HCT116 (cell line): ENCODE measurements at regions not wholly inside any gene's neighbourhood (a gene's known extent, or its start where the extent isn't known, plus 50 kb on each side); places are given as distances from the start of the nearest gene placed in this dataset.
"Not testable (repeated sequence)": the region's sequence is repeated elsewhere in the genome, so short reads cannot be mapped to it uniquely, and the experiment has no call there.

Source experiments
- ATAC-seq: fragments of 200-7000 bp; cut with Tn5 transposase; 2 replicates; pipeline ENCODE4 v1.9.1; 2020; ENCODE audit warnings: mild to moderate bottlenecking, moderate library complexity
- BruUV-seq: library from RNA; stranded (reverse); fragments of 400-500 nt; replicated peaks from 2 replicates; lab custom pipeline; 2021; lab: Mats Ljungman, UMichigan
- CTCF ChIA-PET: fragments of 300-600 bp; sonication (Branson Sonifier 250); formaldehyde crosslinking; loops from one replicate; lab custom pipeline; 2021; ENCODE audit warnings: antibody characterized with exemption; lab: Charles Lee
- POLR2A ChIA-PET: fragments of 300-600, 350-600 bp; sonication (Branson Sonifier 250); formaldehyde crosslinking; loops from one replicate; lab custom pipeline; 2021; ENCODE audit warnings: antibody characterized with exemption; lab: Charles Lee
- RAD21 ChIA-PET, 2 experiments: fragments of 300-600 bp; sonication (Branson Sonifier 250); formaldehyde crosslinking; loops; one replicate each; lab custom pipeline; 2023; ENCODE audit warnings: low total read pairs in 2 of 2; ENCODE audit not compliant: uncharacterized antibody in 2 of 2, unreplicated experiment in 2 of 2, low non-redundant PET in 1 of 2; lab: Charles Lee
- DNase-seq: peaks from one replicate; pipeline ENCODE4 v3.0.0-alpha.2; 2010; ENCODE audit warnings: low read depth, low spot score
- H2AFZ ChIP-seq: fragments of 200-600 bp; shearing (Covaris generic), sonication (generic); 2 replicates; pipeline ENCODE4 v1.6.1; 2017; ENCODE audit warnings: low read depth, mixed run types, mixed read lengths, antibody characterized with exemption, low read length; ENCODE audit not compliant: poor library complexity, severe bottlenecking
- H3K27ac ChIP-seq: 2 replicates; pipeline ENCODE4 v1.5.1; 2012; ENCODE audit warnings: low read depth, low read length
- H3K27me3 ChIP-seq: fragments of 200-600 bp; sonication (generic); 2 replicates; pipeline ENCODE4 v1.6.1; 2016; ENCODE audit warnings: mixed run types, low read length, mixed read lengths; ENCODE audit not compliant: insufficient read depth
- H3K36me3 ChIP-seq, 2 experiments: fragments of 200-500 bp in 1 of 2; fragments of 200-600 bp in 1 of 2; sonication (Bioruptor generic) in 1 of 2; sonication (generic) in 1 of 2; 2 replicates each; pipeline versions ENCODE4 v1.5.1 to v1.6.1; 2014 to 2016; ENCODE audit warnings: low read length in 2 of 2, inconsistent platforms in 1 of 2, mixed read lengths in 1 of 2, mixed run types in 1 of 2; ENCODE audit not compliant: insufficient read depth in 2 of 2, control insufficient read depth in 1 of 2
- H3K4me1 ChIP-seq, 2 experiments: fragments of 200-600 bp in 1 of 2; sonication (generic) in 1 of 2; 2 replicates each; pipeline versions ENCODE4 v1.5.1 to v1.6.1; 2012 to 2017; ENCODE audit warnings: low read length in 2 of 2, inconsistent platforms in 1 of 2, mild to moderate bottlenecking in 1 of 2, mixed read lengths in 1 of 2, mixed run types in 1 of 2, moderate library complexity in 1 of 2; ENCODE audit not compliant: insufficient read depth in 2 of 2, control insufficient read depth in 1 of 2
- H3K4me2 ChIP-seq: fragments of 200-600 bp; sonication (generic); 2 replicates; pipeline ENCODE4 v1.6.1; 2017; ENCODE audit warnings: mixed run types, low read length, mixed read lengths
- H3K4me3 ChIP-seq, 2 experiments: fragments of 200-600 bp in 1 of 2; sonication (generic) in 1 of 2; replicated peaks in 1 of 2; 2 replicates each; pipeline ENCODE4 v1.5.1; 2011 to 2016; ENCODE audit warnings: low read length in 2 of 2, control low read depth in 1 of 2, low read depth in 1 of 2, mild to moderate bottlenecking in 1 of 2, mixed read lengths in 1 of 2, mixed run types in 1 of 2
- H3K79me2 ChIP-seq: fragments of 200-600 bp; sonication (generic); 2 replicates; pipeline ENCODE4 v1.6.1; 2017; ENCODE audit warnings: mild to moderate bottlenecking, mixed run types, low read length, moderate library complexity, mixed read lengths; ENCODE audit not compliant: insufficient read depth
- H3K9ac ChIP-seq: fragments of 200-600 bp; sonication (generic); 2 replicates; pipeline ENCODE4 v1.6.1; 2016; ENCODE audit warnings: low read length, mixed read lengths
- H3K9me2 ChIP-seq: fragments of 200-600 bp; sonication (generic), shearing (Covaris generic); 2 replicates; pipeline ENCODE4 v1.6.1; 2017; ENCODE audit warnings: mixed run types, mild to moderate bottlenecking, moderate library complexity; ENCODE audit not compliant: insufficient read depth
- H3K9me3 ChIP-seq, 2 experiments: fragments of 200-500 bp in 1 of 2; fragments of 200-600 bp in 1 of 2; sonication (Bioruptor generic) in 1 of 2; sonication (generic) in 1 of 2; 2 replicates each; pipeline ENCODE4 v1.6.1; 2014 to 2017; ENCODE audit warnings: low read length in 2 of 2, mixed read lengths in 2 of 2, inconsistent platforms in 1 of 2, low read depth in 1 of 2, mild to moderate bottlenecking in 1 of 2, mixed run types in 1 of 2, moderate library complexity in 1 of 2; ENCODE audit not compliant: control insufficient read depth in 1 of 2, insufficient read depth in 1 of 2
- H4K20me1 ChIP-seq: fragments of 200-600 bp; sonication (generic), shearing (Covaris generic); 2 replicates; pipeline ENCODE4 v1.6.1; 2017; ENCODE audit warnings: mixed run types, mild to moderate bottlenecking, moderate library complexity; ENCODE audit not compliant: insufficient read depth
- CTCF ChIP-seq, 3 experiments: fragments of 200-600 bp in 1 of 3; sonication (generic) in 1 of 3; IDR thresholded peaks in 2 of 3; conservative IDR thresholded peaks in 1 of 3; 2 replicates each; pipeline ENCODE4 v1.5.1; 2012 to 2017; ENCODE audit warnings: low read depth in 2 of 3, low read length in 2 of 3, antibody characterized with exemption in 1 of 3, borderline replicate concordance in 1 of 3, control low read depth in 1 of 3, mild to moderate bottlenecking in 1 of 3, mixed read lengths in 1 of 3, mixed run types in 1 of 3, moderate library complexity in 1 of 3; ENCODE audit not compliant: insufficient read depth in 1 of 3
- ELF1 ChIP-seq: IDR thresholded peaks from 2 replicates; pipeline ENCODE4 v1.6.1; 2012; ENCODE audit warnings: low read depth, borderline replicate concordance
- EZH2phosphoT487 ChIP-seq: fragments of 200-600 bp; IDR thresholded peaks from 2 replicates; pipeline ENCODE4 v1.6.1; 2018; ENCODE audit warnings: antibody characterized with exemption, borderline replicate concordance
- FOSL1 ChIP-seq: IDR thresholded peaks from 2 replicates; pipeline ENCODE4 v1.6.1; 2012; ENCODE audit warnings: low read depth
- JUND ChIP-seq: IDR thresholded peaks from 2 replicates; pipeline ENCODE4 v1.6.1; 2012
- MAX ChIP-seq: IDR thresholded peaks from 2 replicates; pipeline ENCODE4 v1.6.1; 2012
- POLR2A ChIP-seq: IDR thresholded peaks from 2 replicates; pipeline ENCODE4 v1.7.0; 2011; ENCODE audit warnings: borderline replicate concordance; ENCODE audit not compliant: insufficient read depth, insufficient read length; ENCODE audit errors: extremely low read depth
- RAD21 ChIP-seq: IDR thresholded peaks from 2 replicates; pipeline ENCODE4 v1.6.1; 2012; ENCODE audit warnings: low read depth, mild to moderate bottlenecking
- REST ChIP-seq: IDR thresholded peaks from 2 replicates; pipeline ENCODE4 v1.6.1; 2012; ENCODE audit warnings: low read depth
- SIN3A ChIP-seq: IDR thresholded peaks from 2 replicates; pipeline ENCODE4 v1.6.1; 2012; ENCODE audit warnings: low read depth
- SP1 ChIP-seq: IDR thresholded peaks from 2 replicates; pipeline ENCODE4 v1.6.1; 2012; ENCODE audit warnings: low read depth
- TCF7L2 ChIP-seq: IDR thresholded peaks from 2 replicates; pipeline ENCODE4 v1.7.0; 2011; ENCODE audit warnings: borderline replicate concordance, inconsistent platforms; ENCODE audit not compliant: insufficient read depth, insufficient read length; ENCODE audit errors: extremely low read depth
- ZFX ChIP-seq: fragments of 450-650 bp; IDR thresholded peaks from 2 replicates; pipeline ENCODE4 v1.6.1; 2017
- intact Hi-C: fragments of 100-400 bp; cut with micrococcal nuclease; formaldehyde crosslinking; loops from 2 replicates; pipeline ENCODE4 v1.10.0; 2022
- TF ChIP-seq, protein P1 (sequence below): IDR thresholded peaks from 2 replicates; pipeline ENCODE4 v1.6.1; 2012

DNA sequence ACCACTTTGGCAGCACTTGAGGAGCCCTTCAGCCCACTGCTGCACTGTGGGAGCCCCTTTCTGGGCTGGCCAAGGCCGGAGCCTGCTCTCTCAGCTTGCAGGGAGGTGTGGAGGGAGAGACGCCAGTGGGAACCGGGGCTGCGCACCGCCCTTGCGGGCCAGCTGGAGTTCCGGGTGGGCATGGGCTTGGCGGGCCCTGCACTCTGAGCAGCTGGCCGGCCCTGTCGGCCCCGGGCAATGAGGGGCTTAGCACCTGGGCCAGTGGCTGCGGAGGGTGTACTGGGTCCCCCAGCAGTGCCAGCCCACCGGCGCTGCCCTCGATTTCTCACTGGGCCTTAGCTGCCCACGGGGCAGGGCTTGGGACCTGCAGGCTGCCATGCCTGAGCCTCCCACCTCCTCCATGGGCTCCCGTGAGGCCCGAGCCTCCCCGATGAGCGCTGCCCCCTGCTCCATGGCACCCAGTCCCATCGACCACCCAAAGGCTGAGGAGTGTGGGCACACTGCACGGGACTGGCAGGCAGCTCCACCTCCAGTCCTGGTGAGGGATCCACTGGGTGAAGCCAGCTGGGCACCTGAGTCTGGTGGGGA, 253.6 kb upstream of the AMIGO2 start:
- RAD21 ChIA-PET, H3K9me3 ChIP-seq, H3K9me2 ChIP-seq, H3K36me3 ChIP-seq, H4K20me1 ChIP-seq, H2AFZ ChIP-seq, H3K4me2 ChIP-seq, H3K27me3 ChIP-seq, DNase-seq, CTCF ChIA-PET, BruUV-seq, H3K9ac ChIP-seq, H3K27ac ChIP-seq, POLR2A ChIA-PET, H3K4me3 ChIP-seq, intact Hi-C loops, H3K79me2 ChIP-seq, ATAC-seq, H3K4me1 ChIP-seq: not testable (repeated sequence)

DNA sequence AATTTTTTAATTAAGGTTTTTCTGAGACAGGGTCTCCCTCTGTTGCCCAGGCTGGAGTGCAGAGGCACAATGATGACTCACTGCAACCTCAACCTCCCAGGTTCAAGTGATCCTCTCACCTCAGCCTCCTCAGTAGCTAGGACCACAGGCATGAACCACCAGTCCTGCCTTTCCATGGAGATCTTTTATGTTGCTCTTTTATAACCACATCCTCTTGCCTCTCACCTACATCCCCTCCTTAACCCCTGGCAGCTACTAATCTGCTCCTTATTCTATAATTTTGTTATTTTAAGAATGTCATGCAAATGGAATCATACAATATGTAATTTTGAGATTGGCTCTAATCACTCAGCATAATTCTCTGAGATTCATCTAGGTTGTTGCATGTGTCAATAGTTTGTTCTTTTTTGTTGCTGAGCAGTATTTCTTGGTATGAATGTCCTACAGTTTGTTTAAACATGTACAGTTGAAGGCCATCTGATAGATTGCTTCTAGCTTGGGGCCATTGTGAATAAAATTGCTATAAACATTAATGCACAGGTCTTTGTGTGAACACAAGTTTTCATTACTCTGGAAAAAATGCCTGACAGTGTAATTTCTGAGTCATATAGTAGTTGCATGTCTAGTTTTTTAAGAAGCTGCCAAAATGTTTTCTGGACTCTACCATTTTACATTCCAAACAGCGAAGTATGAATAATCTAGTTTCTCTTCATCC, 249.2 kb upstream of the AMIGO2 start:
- RAD21 ChIA-PET, result no interaction called here
- Histone ChIP-seq H3K9me2 (no peaks in the 10 kb centered on the region), H3K79me2 (no peaks in the 10 kb centered on the region), H3K9ac (no peak overlapping the region), H3K36me3 (no peaks in the 10 kb centered on the region), H3K27me3 (no peaks in the 10 kb centered on the region), H2AFZ (no peak overlapping the region), H3K4me1 (no peaks in the 10 kb centered on the region), H3K4me3 (no peak overlapping the region), H4K20me1 (no peaks in the 10 kb centered on the region), H3K27ac (no peak overlapping the region), H3K4me2 (no peak overlapping the region), H3K9me3 (no peaks in the 10 kb centered on the region)
- no TSS peak for BruUV-seq
- CTCF ChIA-PET, result no interaction called here
- POLR2A ChIA-PET, result no interaction called here
- ATAC-seq, result no peak
- DNase-seq, result no peak
- intact Hi-C loops, result no loop called here
- TF ChIP-seq SIN3A (no peak), POLR2A (no peak), TCF7L2 (no peak), ZFX (no peak), SP1 (no peak), REST (no peak), FOSL1 (no peak), JUND (no peak), EZH2phosphoT487 (no peak), CTCF (IDR thresholded peaks at IDR 0.05 in 2 of 3, conservative IDR thresholded peaks at IDR 0.05 in 1 of 3; ENCODE audit: borderline replicate concordance in 1 of 3, insufficient read depth in 1 of 3, low read depth in 2 of 3, low read length in 2 of 3) (no peak), ELF1 (no peak), RAD21 (no peak), MAX (no peak)
- TF ChIP-seq, protein P1, sequence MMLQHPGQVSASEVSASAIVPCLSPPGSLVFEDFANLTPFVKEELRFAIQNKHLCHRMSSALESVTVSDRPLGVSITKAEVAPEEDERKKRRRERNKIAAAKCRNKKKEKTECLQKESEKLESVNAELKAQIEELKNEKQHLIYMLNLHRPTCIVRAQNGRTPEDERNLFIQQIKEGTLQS, result no peak
